HCT116 (cell line): ENCODE measurements at regions not wholly inside any gene's neighbourhood (a gene's known extent, or its start where the extent isn't known, plus 50 kb on each side); places are given as distances from the start of the nearest gene placed in this dataset.

ENCODE experiments used
- ATAC-seq: fragments of 200-7000 bp; cut with Tn5 transposase; 2 replicates; pipeline ENCODE4 v1.9.1; 2020; ENCODE audit warnings: mild to moderate bottlenecking, moderate library complexity
- BruUV-seq: library from RNA; stranded (reverse); fragments of 400-500 nt; replicated peaks from 2 replicates; lab custom pipeline; 2021; lab: Mats Ljungman, UMichigan
- CTCF ChIA-PET: fragments of 300-600 bp; sonication (Branson Sonifier 250); formaldehyde crosslinking; loops from one replicate; lab custom pipeline; 2021; ENCODE audit warnings: antibody characterized with exemption; lab: Charles Lee
- POLR2A ChIA-PET: fragments of 300-600, 350-600 bp; sonication (Branson Sonifier 250); formaldehyde crosslinking; loops from one replicate; lab custom pipeline; 2021; ENCODE audit warnings: antibody characterized with exemption; lab: Charles Lee
- RAD21 ChIA-PET, 2 experiments: fragments of 300-600 bp; sonication (Branson Sonifier 250); formaldehyde crosslinking; loops; one replicate each; lab custom pipeline; 2023; ENCODE audit warnings: low total read pairs in 2 of 2; ENCODE audit not compliant: uncharacterized antibody in 2 of 2, unreplicated experiment in 2 of 2, low non-redundant PET in 1 of 2; lab: Charles Lee
- DNase-seq: peaks from one replicate; pipeline ENCODE4 v3.0.0-alpha.2; 2010; ENCODE audit warnings: low read depth, low spot score
- H2AFZ ChIP-seq: fragments of 200-600 bp; shearing (Covaris generic), sonication (generic); 2 replicates; pipeline ENCODE4 v1.6.1; 2017; ENCODE audit warnings: low read depth, mixed run types, mixed read lengths, antibody characterized with exemption, low read length; ENCODE audit not compliant: poor library complexity, severe bottlenecking
- H3K27ac ChIP-seq: 2 replicates; pipeline ENCODE4 v1.5.1; 2012; ENCODE audit warnings: low read depth, low read length
- H3K27me3 ChIP-seq: fragments of 200-600 bp; sonication (generic); 2 replicates; pipeline ENCODE4 v1.6.1; 2016; ENCODE audit warnings: mixed run types, low read length, mixed read lengths; ENCODE audit not compliant: insufficient read depth
- H3K36me3 ChIP-seq, 2 experiments: fragments of 200-500 bp in 1 of 2; fragments of 200-600 bp in 1 of 2; sonication (Bioruptor generic) in 1 of 2; sonication (generic) in 1 of 2; 2 replicates each; pipeline versions ENCODE4 v1.5.1 to v1.6.1; 2014 to 2016; ENCODE audit warnings: low read length in 2 of 2, inconsistent platforms in 1 of 2, mixed read lengths in 1 of 2, mixed run types in 1 of 2; ENCODE audit not compliant: insufficient read depth in 2 of 2, control insufficient read depth in 1 of 2
- H3K4me1 ChIP-seq, 2 experiments: fragments of 200-600 bp in 1 of 2; sonication (generic) in 1 of 2; 2 replicates each; pipeline versions ENCODE4 v1.5.1 to v1.6.1; 2012 to 2017; ENCODE audit warnings: low read length in 2 of 2, inconsistent platforms in 1 of 2, mild to moderate bottlenecking in 1 of 2, mixed read lengths in 1 of 2, mixed run types in 1 of 2, moderate library complexity in 1 of 2; ENCODE audit not compliant: insufficient read depth in 2 of 2, control insufficient read depth in 1 of 2
- H3K4me2 ChIP-seq: fragments of 200-600 bp; sonication (generic); 2 replicates; pipeline ENCODE4 v1.6.1; 2017; ENCODE audit warnings: mixed run types, low read length, mixed read lengths
- H3K4me3 ChIP-seq, 2 experiments: fragments of 200-600 bp in 1 of 2; sonication (generic) in 1 of 2; replicated peaks in 1 of 2; 2 replicates each; pipeline ENCODE4 v1.5.1; 2011 to 2016; ENCODE audit warnings: low read length in 2 of 2, control low read depth in 1 of 2, low read depth in 1 of 2, mild to moderate bottlenecking in 1 of 2, mixed read lengths in 1 of 2, mixed run types in 1 of 2
- H3K79me2 ChIP-seq: fragments of 200-600 bp; sonication (generic); 2 replicates; pipeline ENCODE4 v1.6.1; 2017; ENCODE audit warnings: mild to moderate bottlenecking, mixed run types, low read length, moderate library complexity, mixed read lengths; ENCODE audit not compliant: insufficient read depth
- H3K9ac ChIP-seq: fragments of 200-600 bp; sonication (generic); 2 replicates; pipeline ENCODE4 v1.6.1; 2016; ENCODE audit warnings: low read length, mixed read lengths
- H3K9me2 ChIP-seq: fragments of 200-600 bp; sonication (generic), shearing (Covaris generic); 2 replicates; pipeline ENCODE4 v1.6.1; 2017; ENCODE audit warnings: mixed run types, mild to moderate bottlenecking, moderate library complexity; ENCODE audit not compliant: insufficient read depth
- H3K9me3 ChIP-seq, 2 experiments: fragments of 200-500 bp in 1 of 2; fragments of 200-600 bp in 1 of 2; sonication (Bioruptor generic) in 1 of 2; sonication (generic) in 1 of 2; 2 replicates each; pipeline ENCODE4 v1.6.1; 2014 to 2017; ENCODE audit warnings: low read length in 2 of 2, mixed read lengths in 2 of 2, inconsistent platforms in 1 of 2, low read depth in 1 of 2, mild to moderate bottlenecking in 1 of 2, mixed run types in 1 of 2, moderate library complexity in 1 of 2; ENCODE audit not compliant: control insufficient read depth in 1 of 2, insufficient read depth in 1 of 2
- H4K20me1 ChIP-seq: fragments of 200-600 bp; sonication (generic), shearing (Covaris generic); 2 replicates; pipeline ENCODE4 v1.6.1; 2017; ENCODE audit warnings: mixed run types, mild to moderate bottlenecking, moderate library complexity; ENCODE audit not compliant: insufficient read depth
- CBX3 ChIP-seq: IDR thresholded peaks from 2 replicates; pipeline ENCODE4 v1.6.1; 2012; ENCODE audit warnings: low read depth
- CTCF ChIP-seq, 3 experiments: fragments of 200-600 bp in 1 of 3; sonication (generic) in 1 of 3; IDR thresholded peaks in 2 of 3; conservative IDR thresholded peaks in 1 of 3; 2 replicates each; pipeline ENCODE4 v1.5.1; 2012 to 2017; ENCODE audit warnings: low read depth in 2 of 3, low read length in 2 of 3, antibody characterized with exemption in 1 of 3, borderline replicate concordance in 1 of 3, control low read depth in 1 of 3, mild to moderate bottlenecking in 1 of 3, mixed read lengths in 1 of 3, mixed run types in 1 of 3, moderate library complexity in 1 of 3; ENCODE audit not compliant: insufficient read depth in 1 of 3
- ELF1 ChIP-seq: IDR thresholded peaks from 2 replicates; pipeline ENCODE4 v1.6.1; 2012; ENCODE audit warnings: low read depth, borderline replicate concordance
- EZH2 ChIP-seq: fragments of 200-600 bp; sonication (generic); IDR thresholded peaks from 2 replicates; pipeline ENCODE4 v1.6.1; 2017; ENCODE audit warnings: antibody characterized with exemption, mixed run types
- EZH2phosphoT487 ChIP-seq: fragments of 200-600 bp; IDR thresholded peaks from 2 replicates; pipeline ENCODE4 v1.6.1; 2018; ENCODE audit warnings: antibody characterized with exemption, borderline replicate concordance
- JUND ChIP-seq: IDR thresholded peaks from 2 replicates; pipeline ENCODE4 v1.6.1; 2012
- POLR2A ChIP-seq: IDR thresholded peaks from 2 replicates; pipeline ENCODE4 v1.7.0; 2011; ENCODE audit warnings: borderline replicate concordance; ENCODE audit not compliant: insufficient read depth, insufficient read length; ENCODE audit errors: extremely low read depth
- POLR2AphosphoS5 ChIP-seq: IDR thresholded peaks from 2 replicates; pipeline ENCODE4 v1.6.1; 2011; ENCODE audit warnings: mild to moderate bottlenecking, low read depth, low read length, moderate library complexity
- RAD21 ChIP-seq: IDR thresholded peaks from 2 replicates; pipeline ENCODE4 v1.6.1; 2012; ENCODE audit warnings: low read depth, mild to moderate bottlenecking
- REST ChIP-seq: IDR thresholded peaks from 2 replicates; pipeline ENCODE4 v1.6.1; 2012; ENCODE audit warnings: low read depth
- SIN3A ChIP-seq: IDR thresholded peaks from 2 replicates; pipeline ENCODE4 v1.6.1; 2012; ENCODE audit warnings: low read depth
- SP1 ChIP-seq: IDR thresholded peaks from 2 replicates; pipeline ENCODE4 v1.6.1; 2012; ENCODE audit warnings: low read depth
- SRF ChIP-seq: IDR thresholded peaks from 2 replicates; pipeline ENCODE4 v1.6.1; 2012; ENCODE audit warnings: low read depth
- YY1 ChIP-seq: IDR thresholded peaks from 2 replicates; pipeline ENCODE4 v1.6.1; 2011; ENCODE audit warnings: low read length, low read depth, moderate library complexity, mild to moderate bottlenecking; ENCODE audit not compliant: insufficient replicate concordance; ENCODE audit errors: extremely low read depth
- ZBTB33 ChIP-seq: IDR thresholded peaks from 2 replicates; pipeline ENCODE4 v1.6.1; 2011; ENCODE audit warnings: mild to moderate bottlenecking, low read length, moderate library complexity; ENCODE audit not compliant: insufficient replicate concordance; ENCODE audit errors: extremely low read depth
- intact Hi-C: fragments of 100-400 bp; cut with micrococcal nuclease; formaldehyde crosslinking; loops from 2 replicates; pipeline ENCODE4 v1.10.0; 2022

GRCh38 chr4:75179510-75179909 lies 246.6 kb downstream of the PARM1 start:
- no peak for TF ChIP-seq JUND
- TF ChIP-seq CBX3, result no peak
- TF ChIP-seq YY1, result no peak
- TF ChIP-seq ELF1, result no peak
- no peak for TF ChIP-seq SIN3A
- TF ChIP-seq REST, result no peak
- no peak for TF ChIP-seq RAD21
- no peak for TF ChIP-seq POLR2A
- TF ChIP-seq CTCF (IDR thresholded peaks at IDR 0.05 in 2 of 3, conservative IDR thresholded peaks at IDR 0.05 in 1 of 3; ENCODE audit: borderline replicate concordance in 1 of 3, insufficient read depth in 1 of 3, low read depth in 2 of 3, low read length in 2 of 3), result no peak
- TF ChIP-seq ZBTB33, result no peak
- TF ChIP-seq EZH2, result no peak
- TF ChIP-seq SP1, result no peak
- TF ChIP-seq EZH2phosphoT487, result no peak
- TF ChIP-seq POLR2AphosphoS5, result no peak
- TF ChIP-seq SRF, result no peak
- Histone ChIP-seq H3K79me2 (no peaks in the 10 kb centered on the region), H4K20me1 (no peaks in the 10 kb centered on the region), H2AFZ (no peak overlapping the region), H3K27me3 (no peaks in the 10 kb centered on the region), H3K4me1 (peaks cover 12 to 16% of the 10 kb centered on the region in 2 experiments), H3K36me3 (no peaks in the 10 kb centered on the region), H3K9me3 (no peaks in the 10 kb centered on the region), H3K9ac (no peak overlapping the region), H3K9me2 (no peaks in the 10 kb centered on the region), H3K27ac (no peak overlapping the region), H3K4me3 (no peak overlapping the region), H3K4me2 (no peak overlapping the region)
- POLR2A ChIA-PET, result no interaction called here
- DNase-seq, result no peak
- CTCF ChIA-PET, result no interaction called here
- RAD21 ChIA-PET, result no interaction called here
- no TSS peak for BruUV-seq
- intact Hi-C loops, result no loop called here
- ATAC-seq, result no peak
